GM12878 (cell line): ENCODE measurements at regions not wholly inside any gene's neighbourhood (a gene's known extent, or its start where the extent isn't known, plus 50 kb on each side); places are given as distances from the start of the nearest gene placed in this dataset.

Experiments
- ATAC-seq: fragments of 200-7000 bp; cut with Tn5 transposase; 3 replicates; pipeline ENCODE4 v1.9.1; 2020; ENCODE audit warnings: mild to moderate bottlenecking, moderate library complexity
- BruUV-seq: library from RNA; stranded (reverse); fragments of 400-500 nt; replicated peaks from 2 replicates; lab custom pipeline; 2021; lab: Mats Ljungman, UMichigan
- CTCF ChIA-PET: fragments of 300-600 bp; sonication (Branson Sonifier 250); formaldehyde crosslinking; extraction: SDS; loops from one replicate; lab custom pipeline; 2021; ENCODE audit warnings: inconsistent platforms; lab: Yijun Ruan, JAX
- POLR2A ChIA-PET: fragments of 350-600 bp; formaldehyde crosslinking; extraction: SDS; loops from one replicate; lab custom pipeline; 2021; ENCODE audit warnings: inconsistent platforms; lab: Charles Lee
- RAD21 ChIA-PET: fragments of 300-600 bp; sonication (Branson Sonifier 250); formaldehyde crosslinking; loops from one replicate; lab custom pipeline; 2023; ENCODE audit warnings: antibody characterized with exemption; ENCODE audit not compliant: unreplicated experiment; lab: Charles Lee
- SMC1A ChIA-PET: fragments of 300-600 bp; sonication (Branson Sonifier 250); formaldehyde crosslinking; loops from one replicate; lab custom pipeline; 2023; ENCODE audit not compliant: unreplicated experiment, uncharacterized antibody; lab: Charles Lee
- DNase-seq: peaks from one replicate; pipeline ENCODE4 v3.0.0-alpha.2; 2011; ENCODE audit warnings: low read depth, low spot score
- FAIRE-seq: peaks from 3 replicates; lab custom pipeline; 2011; peaks lifted over from hg19 to GRCh38; lab: Jason Lieb, UNC
- H2AFZ ChIP-seq: 2 replicates; pipeline ENCODE4 v1.6.0; 2011; ENCODE audit warnings: low read depth, low read length, control low read depth; ENCODE audit not compliant: control insufficient read depth
- H3K27ac ChIP-seq: 2 replicates; pipeline ENCODE4 v1.5.1; 2011; ENCODE audit warnings: control low read depth; ENCODE audit not compliant: control insufficient read depth, insufficient read depth
- H3K27me3 ChIP-seq, 2 experiments: replicated peaks in 1 of 2; 2 replicates each; pipeline versions ENCODE4 v1.6.0 to v1.6.1; 2011; ENCODE audit warnings: low read length in 1 of 2; ENCODE audit not compliant: control insufficient read depth in 2 of 2, insufficient read depth in 2 of 2
- H3K36me3 ChIP-seq, 2 experiments: 2 replicates each; pipeline ENCODE4 v1.5.1; 2011; ENCODE audit warnings: low read length in 1 of 2; ENCODE audit not compliant: control insufficient read depth in 2 of 2, insufficient read depth in 2 of 2
- H3K4me1 ChIP-seq: 2 replicates; pipeline ENCODE4 v1.6.1; 2011; ENCODE audit warnings: mild to moderate bottlenecking, low read length, moderate library complexity, mixed read lengths; ENCODE audit not compliant: control insufficient read depth, insufficient read depth
- H3K4me2 ChIP-seq: 2 replicates; pipeline ENCODE4 v1.6.0; 2011; ENCODE audit warnings: control low read depth; ENCODE audit not compliant: control insufficient read depth, insufficient read depth
- H3K4me3 ChIP-seq: fragments of 200-600 bp; sonication (generic); 2 replicates; pipeline ENCODE4 v1.5.1; 2016
- H3K79me2 ChIP-seq: 2 replicates; pipeline ENCODE4 v1.6.0; 2011; ENCODE audit warnings: low read length; ENCODE audit not compliant: control insufficient read depth, insufficient read depth
- H3K9ac ChIP-seq: 2 replicates; pipeline ENCODE4 v1.8.0; 2011; ENCODE audit warnings: low read length, control low read depth, mixed read lengths; ENCODE audit not compliant: control insufficient read depth, insufficient read depth
- H3K9me3 ChIP-seq: replicated peaks from 3 replicates; pipeline ENCODE4 v1.5.1; 2011; ENCODE audit warnings: mild to moderate bottlenecking, low read length; ENCODE audit not compliant: control insufficient read depth, insufficient read depth
- H4K20me1 ChIP-seq: 2 replicates; pipeline ENCODE4 v1.6.0; 2011; ENCODE audit not compliant: control insufficient read depth, insufficient read depth
- BRCA1 ChIP-seq: IDR thresholded peaks from 2 replicates; pipeline ENCODE4 v1.6.1; 2011; ENCODE audit warnings: low read depth, low read length, improper control_type of control experiment
- DPF2 ChIP-seq: fragments of 450-650 bp; IDR thresholded peaks from 2 replicates; pipeline ENCODE4 v1.6.1; 2017; ENCODE audit warnings: mild to moderate bottlenecking
- EED ChIP-seq: sonication (generic); IDR thresholded peaks from 2 replicates; pipeline ENCODE4 v1.6.1; 2016; ENCODE audit warnings: antibody characterized with exemption, low read depth
- EP300 ChIP-seq, 2 experiments: fragments of 150-350 bp in 1 of 2; IDR thresholded peaks; 2 replicates each; pipeline ENCODE4 v1.6.1; 2011 to 2012; ENCODE audit warnings: low read depth in 2 of 2, low read length in 2 of 2, borderline replicate concordance in 1 of 2, improper control_type of control experiment in 1 of 2, inconsistent platforms in 1 of 2; ENCODE audit not compliant: control insufficient read depth in 1 of 2
- EZH2 ChIP-seq: IDR thresholded peaks from 2 replicates; pipeline ENCODE4 v1.6.1; 2012; ENCODE audit warnings: low read depth, mild to moderate bottlenecking, control low read depth, inconsistent platforms, low read length, borderline replicate concordance; ENCODE audit not compliant: control insufficient read depth
- FOXK2 ChIP-seq: fragments of 450-650 bp; IDR thresholded peaks from 2 replicates; pipeline ENCODE4 v1.6.1; 2017; ENCODE audit warnings: mild to moderate bottlenecking, moderate library complexity
- GABPA ChIP-seq: IDR thresholded peaks from 2 replicates; pipeline ENCODE4 v1.6.1; 2014; ENCODE audit warnings: antibody characterized with exemption, low read depth, mild to moderate bottlenecking, inconsistent platforms
- IKZF2 ChIP-seq, 2 experiments: fragments of 450-650 bp; IDR thresholded peaks; 2 replicates each; pipeline ENCODE4 v1.6.1; 2017; ENCODE audit warnings: mild to moderate bottlenecking in 2 of 2, moderate library complexity in 2 of 2
- MEF2B ChIP-seq: fragments of 450-650 bp; IDR thresholded peaks from 2 replicates; pipeline ENCODE4 v1.6.1; 2018; ENCODE audit warnings: mild to moderate bottlenecking, moderate library complexity; ENCODE audit not compliant: partially characterized antibody, poor library complexity, severe bottlenecking
- NFYA ChIP-seq: IDR thresholded peaks from 2 replicates; pipeline ENCODE4 v1.6.1; 2011; ENCODE audit warnings: low read depth, mild to moderate bottlenecking, low read length, improper control_type of control experiment, borderline replicate concordance
- PAX5 ChIP-seq: IDR thresholded peaks from 2 replicates; pipeline ENCODE4 v1.6.1; 2011; ENCODE audit warnings: low read depth, low read length, borderline replicate concordance
- RAD51 ChIP-seq: fragments of 450-650 bp; IDR thresholded peaks from 2 replicates; pipeline ENCODE4 v1.6.1; 2016; ENCODE audit warnings: moderate library complexity, mild to moderate bottlenecking, inconsistent platforms
- RELA ChIP-seq: fragments of 450-650 bp; IDR thresholded peaks from 2 replicates; pipeline ENCODE4 v1.8.0; 2014; ENCODE audit warnings: borderline replicate concordance; ENCODE audit not compliant: partially characterized antibody
- RUNX3 ChIP-seq: IDR thresholded peaks from 2 replicates; pipeline ENCODE4 v1.6.1; 2012; ENCODE audit warnings: low read length, inconsistent platforms
- SRF ChIP-seq, 2 experiments: IDR thresholded peaks; 2 replicates each; pipeline ENCODE4 v1.6.1; 2011; ENCODE audit warnings: low read depth in 2 of 2, low read length in 2 of 2, mild to moderate bottlenecking in 1 of 2, moderate library complexity in 1 of 2
- TCF7 ChIP-seq: IDR thresholded peaks from 2 replicates; pipeline ENCODE4 v1.6.1; 2014; ENCODE audit warnings: antibody characterized with exemption, borderline replicate concordance
- YBX1 ChIP-seq: fragments of 450-650 bp; IDR thresholded peaks from 2 replicates; pipeline ENCODE4 v1.6.1; 2016; ENCODE audit warnings: antibody characterized with exemption
- ZNF384 ChIP-seq: IDR thresholded peaks from 2 replicates; pipeline ENCODE4 v1.6.1; 2012; ENCODE audit warnings: low read depth, mild to moderate bottlenecking, low read length, improper control_type of control experiment, borderline replicate concordance
- ZSCAN29 ChIP-seq: fragments of 450-650 bp; IDR thresholded peaks from 2 replicates; pipeline ENCODE4 v1.6.1; 2017; ENCODE audit warnings: mild to moderate bottlenecking, moderate library complexity
- ZZZ3 ChIP-seq: IDR thresholded peaks from 2 replicates; pipeline ENCODE4 v1.6.1; 2011; ENCODE audit warnings: low read depth; ENCODE audit not compliant: control insufficient read depth, insufficient read length
- WGBS: methylation state at CpG from one replicate; pipeline ENCODE4 v1.1.6; 2016; ENCODE audit warnings: low lambda C conversion rate; ENCODE audit not compliant: insufficient replicate concordance, insufficient coverage; ENCODE audit errors: missing lambda C conversion rate; 5-methylcytosine and 5-hydroxymethylcytosine counted together
- in situ Hi-C: fragments of 300-500 bp; cut with MboI; formaldehyde crosslinking; loops from 9 replicates; pipeline ENCODE4 v1.14.3; 2018; ENCODE audit warnings: mixed read lengths
- intact Hi-C: fragments of 100-400 bp; cut with micrococcal nuclease; formaldehyde crosslinking; loops from one replicate; pipeline ENCODE4 v1.14.2; 2022; ENCODE audit not compliant: unreplicated experiment
- TF ChIP-seq, protein P1 (sequence below): IDR thresholded peaks from 2 replicates; pipeline ENCODE4 v1.6.1; 2011; ENCODE audit warnings: borderline replicate concordance, low read depth, mild to moderate bottlenecking, moderate library complexity, low read length; ENCODE audit not compliant: insufficient read depth, poor library complexity, severe bottlenecking
- TF ChIP-seq, protein P2 (sequence below): fragments of 150-350 bp; IDR thresholded peaks from 2 replicates; pipeline ENCODE4 v1.6.1; 2016; ENCODE audit warnings: low read depth, low read length

DNA sequence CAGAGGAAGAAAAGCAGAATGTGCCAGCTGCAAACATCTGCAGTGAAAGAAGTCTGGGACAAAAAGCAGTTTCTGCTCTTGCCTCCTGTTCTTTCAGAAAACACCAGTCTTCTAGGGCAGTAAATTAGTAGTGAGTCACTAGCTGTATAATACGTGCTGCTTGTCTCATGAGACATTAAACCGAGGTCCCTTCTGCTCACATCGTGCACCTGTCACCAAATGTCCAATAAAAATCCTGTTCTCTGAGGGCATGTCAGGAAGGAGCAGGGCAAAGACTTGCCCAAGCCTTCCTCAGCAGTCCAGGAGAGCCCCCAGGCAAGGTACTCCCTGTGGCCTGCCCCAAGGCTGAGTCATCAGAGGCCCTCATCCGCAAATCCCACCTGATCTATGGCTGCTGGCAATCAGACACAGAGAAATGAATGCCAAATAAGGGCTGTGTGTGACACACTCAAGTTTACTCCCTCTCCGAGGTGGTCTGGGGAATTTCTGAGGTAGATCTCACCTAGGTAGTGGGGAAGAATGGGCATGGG, 255.3 kb upstream of the SMARCA2 start:
- peak overlapping the region; percentile 34 for H3K27ac ChIP-seq
- ChIA-PET POLR2A (no interaction called here), CTCF (interaction anchor here (1.0 to 1.5 kb wide), 2 partner anchors 78 to 109 kb away, joined by 3 to 5 read pairs; no protein-coding TSS in a partner anchor), SMC1A (interaction anchor here (0.5 to 1.2 kb wide), 4 partner anchors 161 to 327 kb away, joined by 3 to 5 read pairs (median 4); no protein-coding TSS in a partner anchor), RAD21 (interaction anchor here (1.1 to 1.5 kb wide), 2 partner anchors 80 to 120 kb away, joined by 3 to 5 read pairs; no protein-coding TSS in a partner anchor)
- H3K9me3 ChIP-seq: peaks cover 8% of the 10 kb centered on the region; the same call in 2 of the 3 replicates
- in situ Hi-C loops (no loop called here), intact Hi-C loops (no loop called here)
- BruUV-seq: no TSS peak
- H3K36me3 ChIP-seq: no peaks in the 10 kb centered on the region
- DNase-seq: no peak
- ATAC-seq: peak; percentile 73
- no peaks in the 10 kb centered on the region for H3K79me2 ChIP-seq
- no peaks in the 10 kb centered on the region for H4K20me1 ChIP-seq
- H3K4me3 ChIP-seq: peak overlapping the region; percentile 6; the same call in 1 of the 2 replicates
- H3K27me3 ChIP-seq: no peaks in the 10 kb centered on the region
- WGBS: 10% methylated on average over 5 of the region's 5 CpGs
- H3K4me1 ChIP-seq: peaks cover 10% of the 10 kb centered on the region
- H3K9ac ChIP-seq: peak overlapping the region; percentile 36
- peak overlapping the region; percentile 14 for H3K4me2 ChIP-seq
- no peak for FAIRE-seq
- H2AFZ ChIP-seq: peak overlapping the region; percentile 6
- TF ChIP-seq NFYA: no peak
- TF ChIP-seq EP300 (IDR thresholded peaks at IDR 0.05; ENCODE audit: borderline replicate concordance in 1 of 2, control insufficient read depth in 1 of 2, low read depth in 2 of 2, low read length in 2 of 2): no peak
- TF ChIP-seq RELA: no peak
- no peak for TF ChIP-seq EED
- peak; percentile 24; the same call in 1 of the 2 replicates for TF ChIP-seq RUNX3
- TF ChIP-seq, protein P1, sequence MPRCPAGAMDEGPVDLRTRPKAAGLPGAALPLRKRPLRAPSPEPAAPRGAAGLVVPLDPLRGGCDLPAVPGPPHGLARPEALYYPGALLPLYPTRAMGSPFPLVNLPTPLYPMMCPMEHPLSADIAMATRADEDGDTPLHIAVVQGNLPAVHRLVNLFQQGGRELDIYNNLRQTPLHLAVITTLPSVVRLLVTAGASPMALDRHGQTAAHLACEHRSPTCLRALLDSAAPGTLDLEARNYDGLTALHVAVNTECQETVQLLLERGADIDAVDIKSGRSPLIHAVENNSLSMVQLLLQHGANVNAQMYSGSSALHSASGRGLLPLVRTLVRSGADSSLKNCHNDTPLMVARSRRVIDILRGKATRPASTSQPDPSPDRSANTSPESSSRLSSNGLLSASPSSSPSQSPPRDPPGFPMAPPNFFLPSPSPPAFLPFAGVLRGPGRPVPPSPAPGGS: no peak
- TF ChIP-seq MEF2B: no peak
- TF ChIP-seq RAD51: no peak
- TF ChIP-seq DPF2: no peak
- TF ChIP-seq ZNF384: no peak
- peak in 1 of 2 experiments; percentile 18; a peak in 1 of 4 replicates for TF ChIP-seq IKZF2 (IDR thresholded peaks at IDR 0.05)
- TF ChIP-seq TCF7: no peak
- TF ChIP-seq PAX5: no peak
- TF ChIP-seq FOXK2: no peak
- no peak for TF ChIP-seq EZH2
- peak; percentile 40 to 86 for TF ChIP-seq SRF (IDR thresholded peaks at IDR 0.05; ENCODE audit: low read depth in 2 of 2, low read length in 2 of 2)
- no peak for TF ChIP-seq ZSCAN29
- TF ChIP-seq YBX1: no peak
- TF ChIP-seq, protein P2, sequence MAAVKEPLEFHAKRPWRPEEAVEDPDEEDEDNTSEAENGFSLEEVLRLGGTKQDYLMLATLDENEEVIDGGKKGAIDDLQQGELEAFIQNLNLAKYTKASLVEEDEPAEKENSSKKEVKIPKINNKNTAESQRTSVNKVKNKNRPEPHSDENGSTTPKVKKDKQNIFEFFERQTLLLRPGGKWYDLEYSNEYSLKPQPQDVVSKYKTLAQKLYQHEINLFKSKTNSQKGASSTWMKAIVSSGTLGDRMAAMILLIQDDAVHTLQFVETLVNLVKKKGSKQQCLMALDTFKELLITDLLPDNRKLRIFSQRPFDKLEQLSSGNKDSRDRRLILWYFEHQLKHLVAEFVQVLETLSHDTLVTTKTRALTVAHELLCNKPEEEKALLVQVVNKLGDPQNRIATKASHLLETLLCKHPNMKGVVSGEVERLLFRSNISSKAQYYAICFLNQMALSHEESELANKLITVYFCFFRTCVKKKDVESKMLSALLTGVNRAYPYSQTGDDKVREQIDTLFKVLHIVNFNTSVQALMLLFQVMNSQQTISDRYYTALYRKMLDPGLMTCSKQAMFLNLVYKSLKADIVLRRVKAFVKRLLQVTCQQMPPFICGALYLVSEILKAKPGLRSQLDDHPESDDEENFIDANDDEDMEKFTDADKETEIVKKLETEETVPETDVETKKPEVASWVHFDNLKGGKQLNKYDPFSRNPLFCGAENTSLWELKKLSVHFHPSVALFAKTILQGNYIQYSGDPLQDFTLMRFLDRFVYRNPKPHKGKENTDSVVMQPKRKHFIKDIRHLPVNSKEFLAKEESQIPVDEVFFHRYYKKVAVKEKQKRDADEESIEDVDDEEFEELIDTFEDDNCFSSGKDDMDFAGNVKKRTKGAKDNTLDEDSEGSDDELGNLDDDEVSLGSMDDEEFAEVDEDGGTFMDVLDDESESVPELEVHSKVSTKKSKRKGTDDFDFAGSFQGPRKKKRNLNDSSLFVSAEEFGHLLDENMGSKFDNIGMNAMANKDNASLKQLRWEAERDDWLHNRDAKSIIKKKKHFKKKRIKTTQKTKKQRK: no peak
- TF ChIP-seq ZZZ3: no peak
- TF ChIP-seq BRCA1: no peak
- no peak for TF ChIP-seq GABPA
